NB4 (cell line): ENCODE measurements at regions not wholly inside any gene's neighbourhood (a gene's known extent, or its start where the extent isn't known, plus 50 kb on each side); places are given as distances from the start of the nearest gene placed in this dataset.

ENCODE experiments used
- DNase-seq: peaks from one replicate; pipeline ENCODE4 v3.0.0; 2010; ENCODE audit warnings: low read depth
- H3K4me3 ChIP-seq: one replicate; pipeline ENCODE4 v1.5.1; 2011; ENCODE audit warnings: mild to moderate bottlenecking, low read depth, low read length, moderate library complexity
- CTCF ChIP-seq: IDR thresholded peaks from one replicate; pipeline ENCODE4 v1.5.1; 2012; ENCODE audit warnings: low read depth, low read length
- MAX ChIP-seq: IDR thresholded peaks from 2 replicates; pipeline ENCODE4 v1.6.1; 2011; ENCODE audit warnings: low read depth, low read length
- MYC ChIP-seq: IDR thresholded peaks from 2 replicates; pipeline ENCODE4 v1.6.1; 2011; ENCODE audit warnings: low read depth, low read length
- POLR2A ChIP-seq: IDR thresholded peaks from 2 replicates; pipeline ENCODE4 v1.6.1; 2011; ENCODE audit warnings: mild to moderate bottlenecking; ENCODE audit not compliant: insufficient read length; ENCODE audit errors: extremely low read depth

- DNase-seq: no peak
- TF ChIP-seq CTCF (no peak), MAX (no peak), POLR2A (no peak), MYC (no peak)
Measured at GRCh38 chr10:20673175-20673574, 223.9 kb downstream of the NEBL start.

GRCh38 chr10:20672741-20673140 lies 224.4 kb downstream of the NEBL start:
- TF ChIP-seq MAX: no peak
- TF ChIP-seq CTCF: no peak
- no peak for TF ChIP-seq POLR2A
- TF ChIP-seq MYC: no peak
- no peak overlapping the region for H3K4me3 ChIP-seq
- DNase-seq: no peak

More at GRCh38 chr10:20673175-20673574, 223.9 kb downstream of the NEBL start:
- H3K4me3 ChIP-seq: no peak overlapping the region

DNA sequence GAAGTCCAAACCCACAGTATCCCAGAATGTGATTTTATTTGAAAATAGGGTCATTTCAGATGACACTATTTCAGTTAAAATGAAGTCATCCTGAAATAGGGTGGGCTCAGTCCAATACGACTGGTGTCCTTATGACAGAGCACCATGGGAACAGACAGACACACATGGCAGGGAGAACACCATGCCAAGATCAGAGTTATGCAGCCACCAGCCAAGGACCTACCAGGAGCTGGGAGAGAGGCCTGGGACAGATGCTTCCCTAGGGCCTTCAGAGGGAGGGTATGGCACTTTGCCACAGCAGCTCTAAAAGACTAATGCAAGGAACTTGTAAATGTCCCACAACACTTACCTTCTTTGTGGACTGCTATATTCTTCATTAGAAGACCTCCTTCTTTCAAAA lies 226.5 kb downstream of the NEBL start:
- no peak for TF ChIP-seq MAX
- H3K4me3 ChIP-seq: no peak overlapping the region
- DNase-seq: no peak

DNA sequence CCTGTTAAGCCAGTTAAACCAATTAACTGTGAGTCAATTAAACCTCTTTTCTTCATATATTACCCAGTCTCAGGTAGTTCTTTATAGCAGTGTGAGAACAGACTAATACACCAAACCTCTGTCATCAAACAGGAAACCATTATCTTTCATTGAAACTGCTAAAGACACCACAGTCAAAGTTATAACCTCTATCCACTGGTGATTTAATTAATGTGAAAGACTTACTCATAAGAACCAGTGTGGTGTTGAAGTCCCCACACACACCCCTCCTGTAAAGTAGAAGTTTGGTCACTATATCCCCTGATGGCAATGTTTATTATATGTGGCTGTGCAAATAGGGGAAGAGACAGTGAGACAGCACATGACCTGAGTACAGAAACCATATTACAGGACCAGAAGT lies 228.1 kb downstream of the NEBL start:
- TF ChIP-seq CTCF (no peak), MAX (no peak), MYC (no peak), POLR2A (no peak)
- no peak overlapping the region for H3K4me3 ChIP-seq
- no peak for DNase-seq

GRCh38 chr10:20662742-20663141 lies 234.4 kb downstream of the NEBL start:
- no peak for TF ChIP-seq MYC
- TF ChIP-seq POLR2A: no peak
- no peak for TF ChIP-seq MAX
- TF ChIP-seq CTCF: no peak
- no peak for DNase-seq
- H3K4me3 ChIP-seq: no peak overlapping the region

GRCh38 chr10:20659225-20659624 lies 237.9 kb downstream of the NEBL start:
- TF ChIP-seq POLR2A (no peak), MAX (no peak), MYC (no peak), CTCF (no peak)
- no peak overlapping the region for H3K4me3 ChIP-seq
- no peak for DNase-seq
